Upper lobe of left lung (tissue), 6 donors: ENCODE measurements at regions not wholly inside any gene's neighbourhood (a gene's known extent, or its start where the extent isn't known, plus 50 kb on each side); places are given as distances from the start of the nearest gene placed in this dataset.

ENCODE experiments used
- ATAC-seq, 2 donors: fragments of 200-7000 bp; cut with Tn5 transposase; one replicate each; pipeline ENCODE4 v1.9.1; 2022; ENCODE audit warnings: mild to moderate bottlenecking in 2 of 2, moderate library complexity in 2 of 2; ENCODE audit not compliant: low FRiP score in 2 of 2
- DNase-seq, 2 donors: peaks; one replicate each; pipeline ENCODE4 v3.0.0-alpha.2; 2019 to 2020
- H3K27ac ChIP-seq, 4 donors: fragments of 200-600 bp; sonication (generic); one replicate each; pipeline ENCODE4 v1.5.1; 2016 to 2019
- H3K27me3 ChIP-seq, 4 donors: fragments of 200-600 bp; sonication (generic); one replicate each; pipeline ENCODE4 v1.5.1; 2017 to 2019
- H3K36me3 ChIP-seq, 4 donors: fragments of 200-600 bp; sonication (generic); one replicate each; pipeline ENCODE4 v1.5.1; 2016 to 2019
- H3K4me1 ChIP-seq, 4 donors: fragments of 200-600 bp; sonication (generic); one replicate each; pipeline ENCODE4 v1.5.1; 2018 to 2019
- H3K4me3 ChIP-seq, 4 donors: fragments of 200-600 bp; sonication (generic); one replicate each; pipeline ENCODE4 v1.5.1; 2017 to 2019; ENCODE audit warnings: mild to moderate bottlenecking in 2 of 4, moderate library complexity in 1 of 4
- H3K9me3 ChIP-seq, 4 donors: fragments of 200-600 bp; sonication (generic); one replicate each; pipeline ENCODE4 v1.5.1; 2018 to 2019
- CTCF ChIP-seq, 6 experiments: fragments of 450-650 bp in 4 of 6; fragments of 200-600 bp in 2 of 6; sonication (generic) in 2 of 6; IDR thresholded peaks; one replicate each; pipeline ENCODE4 v1.5.1; 2016 to 2019; ENCODE audit warnings: antibody characterized with exemption in 6 of 6
- EP300 ChIP-seq, 4 donors: sonication (generic); formaldehyde crosslinking; IDR thresholded peaks; one replicate each; pipeline ENCODE4 v1.5.1; 2017; ENCODE audit warnings: antibody characterized with exemption in 4 of 4, control low read depth in 2 of 4
- POLR2A ChIP-seq, 4 donors: fragments of 450-650 bp; IDR thresholded peaks; one replicate each; pipeline ENCODE4 v1.5.1; 2016 to 2017; ENCODE audit warnings: antibody characterized with exemption in 4 of 4, mild to moderate bottlenecking in 2 of 4
- POLR2AphosphoS5 ChIP-seq, 2 donors: sonication (generic); formaldehyde crosslinking; IDR thresholded peaks; one replicate each; pipeline ENCODE4 v1.5.1; 2017; ENCODE audit warnings: antibody characterized with exemption in 2 of 2
- WGBS, 2 donors: methylation state at CpG; one replicate each; pipeline ENCODE4 v1.1.5; 2017 to 2018; 5-methylcytosine and 5-hydroxymethylcytosine counted together
- donor health status: DM: no; HTN: no; CAD: no; lungs with moderate emphysema.
- donor health status: DM: no; HTN: yes; CAD: no; lungs with severe emphysema.

- Histone ChIP-seq H3K27me3 (no peaks in the 10 kb centered on the region), H3K27ac (no peak overlapping the region), H3K4me3 (no peak overlapping the region), H3K4me1 (no peaks in the 10 kb centered on the region), H3K9me3 (no peaks in the 10 kb centered on the region), H3K36me3 (no peaks in the 10 kb centered on the region)
- WGBS, 2 donors = 45 to 50% methylated on average over 2 of the region's 2 CpGs
- ATAC-seq (no peak), DNase-seq (no peak)
- no peak for TF ChIP-seq EP300 (IDR thresholded peaks at IDR 0.05)
- TF ChIP-seq POLR2A (IDR thresholded peaks at IDR 0.05) = no peak
- no peak for TF ChIP-seq POLR2AphosphoS5 (IDR thresholded peaks at IDR 0.05)
- TF ChIP-seq CTCF (IDR thresholded peaks at IDR 0.05) = no peak
Observed at GRCh38 chr4:24203926-24204325, 314.1 kb upstream of the PPARGC1A start.

GRCh38 chr4:24202579-24202978 lies 312.7 kb upstream of the PPARGC1A start:
- H3K4me3 ChIP-seq = no peak overlapping the region
- TF ChIP-seq CTCF (IDR thresholded peaks at IDR 0.05) (no peak), POLR2A (IDR thresholded peaks at IDR 0.05) (no peak), POLR2AphosphoS5 (IDR thresholded peaks at IDR 0.05) (no peak), EP300 (IDR thresholded peaks at IDR 0.05) (no peak)
- ATAC-seq = no peak
- H3K27ac ChIP-seq = no peak overlapping the region
- H3K27me3 ChIP-seq = no peaks in the 10 kb centered on the region
- WGBS, 2 donors = 73 to 86% methylated on average over 1 of the region's 1 CpG
- no peak for DNase-seq
- H3K4me1 ChIP-seq = no peaks in the 10 kb centered on the region
- no peaks in the 10 kb centered on the region for H3K9me3 ChIP-seq
- no peaks in the 10 kb centered on the region for H3K36me3 ChIP-seq

- no peaks in the 10 kb centered on the region for H3K9me3 ChIP-seq
- no peak overlapping the region for H3K4me3 ChIP-seq
- DNase-seq (no peak), ATAC-seq (no peak)
- H3K27me3 ChIP-seq = no peaks in the 10 kb centered on the region
- TF ChIP-seq CTCF (IDR thresholded peaks at IDR 0.05) = no peak
- no peak for TF ChIP-seq POLR2AphosphoS5 (IDR thresholded peaks at IDR 0.05)
- no peak for TF ChIP-seq POLR2A (IDR thresholded peaks at IDR 0.05)
- TF ChIP-seq EP300 (IDR thresholded peaks at IDR 0.05) = no peak
- H3K4me1 ChIP-seq = no peaks in the 10 kb centered on the region
- no peaks in the 10 kb centered on the region for H3K36me3 ChIP-seq
- H3K27ac ChIP-seq = no peak overlapping the region
Observed at GRCh38 chr4:24197955-24198354, 308.1 kb upstream of the PPARGC1A start.

- TF ChIP-seq POLR2AphosphoS5 (IDR thresholded peaks at IDR 0.05) (no peak), EP300 (IDR thresholded peaks at IDR 0.05) (no peak), POLR2A (IDR thresholded peaks at IDR 0.05) (no peak), CTCF (IDR thresholded peaks at IDR 0.05) (no peak)
- Histone ChIP-seq H3K4me1 (no peaks in the 10 kb centered on the region), H3K27me3 (no peaks in the 10 kb centered on the region), H3K4me3 (no peak overlapping the region), H3K27ac (no peak overlapping the region), H3K36me3 (no peaks in the 10 kb centered on the region), H3K9me3 (no peaks in the 10 kb centered on the region)
- ATAC-seq = no peak
- WGBS, 2 donors = 76 to 77% methylated on average over 1 of the region's 1 CpG
- no peak for DNase-seq
Observed at GRCh38 chr4:24196785-24197184, 306.9 kb upstream of the PPARGC1A start.

- ATAC-seq = no peak
- H3K27ac ChIP-seq = no peak overlapping the region
- no peak for DNase-seq
Observed at GRCh38 chr4:24195991-24196736, 306.3 kb upstream of the PPARGC1A start.

More at GRCh38 chr4:24195991-24196736, 306.3 kb upstream of the PPARGC1A start:
- Histone ChIP-seq H3K36me3 (no peaks in the 10 kb centered on the region), H3K4me3 (no peak overlapping the region), H3K27me3 (no peaks in the 10 kb centered on the region), H3K9me3 (no peaks in the 10 kb centered on the region), H3K4me1 (no peaks in the 10 kb centered on the region)
- no peak for TF ChIP-seq CTCF (IDR thresholded peaks at IDR 0.05)
- no peak for TF ChIP-seq POLR2A (IDR thresholded peaks at IDR 0.05)
- no peak for TF ChIP-seq EP300 (IDR thresholded peaks at IDR 0.05)
- TF ChIP-seq POLR2AphosphoS5 (IDR thresholded peaks at IDR 0.05) = no peak
- 65 to 88% methylated on average over 3 of the region's 3 CpGs for WGBS, 2 donors
